Heart left ventricle (tissue), 13 donors: ENCODE measurements at regions not wholly inside any gene's neighbourhood (a gene's known extent, or its start where the extent isn't known, plus 50 kb on each side); places are given as distances from the start of the nearest gene placed in this dataset.

Experiments
- POLR2A ChIP-seq, 2 donors: fragments of 450-650 bp; IDR thresholded peaks; one replicate each; pipeline ENCODE4 v1.6.1; 2017; ENCODE audit warnings: antibody characterized with exemption in 2 of 2, mild to moderate bottlenecking in 2 of 2, moderate library complexity in 2 of 2
- TF ChIP-seq, protein P1 (sequence below), 12 donors: fragments of 200-600 bp; sonication (generic) in 4 of 12; IDR thresholded peaks; one replicate each; pipeline versions ENCODE4 v1.5.0 to v1.8.0; 2018 to 2022; ENCODE audit warnings: antibody characterized with exemption in 12 of 12, mild to moderate bottlenecking in 5 of 12
- donor health status: ischemic (EF 13 %, LVEDD 7.1; RV severe dilation, severe dysfunction).
- donor health status: DM: no; HTN: yes; CAD: no.
- donor health status: DM: no; HTN: no; CAD: no.
- donor health status: ischemic (EF 25% LVEDD 6.9; RV normal size, moderate dysfunction).
- donor health status: ischemic (EF 25% LVEDD 5.7; RV mildly dilated, moderate dysfunction).
- donor health status: ischemic (EF 35%, LVEDD 5.7; RV mildly dilated, moderate dysfunction).
- donor health status: nonischemic (EF 11% LVEDD 7.7; RV severe dilation, severe dysfunction).
- donor health status: DM: yes; HTN: yes; CAD: no.
- donor health status: PGD.
- donor health status: ischemic (EF 29% LVEDD 5.4; RV normal size, mild dysfunction).
- donor health status: nonischemic (EF 23%, LVEDD 6.1; RV moderate dilation, normal function).

DNA sequence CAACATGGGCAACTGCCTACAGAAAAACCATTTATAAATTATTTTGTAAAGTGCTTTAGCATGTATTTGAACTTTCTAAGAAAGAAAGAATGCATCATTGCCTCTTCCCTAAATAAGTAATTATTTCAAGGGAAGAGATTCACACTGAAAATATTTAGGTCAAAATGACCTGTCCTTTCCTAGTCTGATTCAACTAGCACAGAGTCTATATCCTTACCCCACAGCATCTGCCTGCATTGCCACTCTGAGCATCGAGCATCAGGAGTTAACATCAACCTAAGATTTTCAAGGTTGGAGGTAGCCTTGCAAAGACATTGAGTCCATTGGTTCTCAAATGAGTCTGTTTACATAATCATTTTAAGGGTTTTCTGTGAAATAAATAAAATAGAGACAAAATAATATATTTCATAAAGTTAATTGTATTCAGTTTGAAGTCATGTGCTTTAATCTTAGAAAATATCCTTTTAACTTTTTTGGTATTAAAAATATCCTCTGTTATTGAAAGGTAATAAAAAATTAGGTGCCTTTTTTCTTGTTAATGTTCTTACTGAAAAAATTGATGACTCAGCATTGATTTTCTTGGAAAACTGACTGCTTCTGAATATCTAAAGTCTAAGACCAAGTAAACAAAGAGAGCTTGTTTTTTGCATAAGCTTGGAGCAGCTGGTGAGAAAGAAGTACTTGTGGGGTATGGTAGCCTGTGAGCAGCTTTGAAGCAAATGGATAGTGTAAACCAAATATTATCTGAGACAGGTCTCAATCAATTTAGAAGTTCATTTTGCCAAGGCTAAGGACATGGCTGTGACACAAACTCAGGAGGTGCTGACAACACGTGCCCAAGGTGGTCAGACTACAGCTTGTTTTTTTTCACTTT is 269.0 kb upstream of the CLEC14A start:
- TF ChIP-seq POLR2A (IDR thresholded peaks at IDR 0.05) = no peak
- TF ChIP-seq, protein P1, sequence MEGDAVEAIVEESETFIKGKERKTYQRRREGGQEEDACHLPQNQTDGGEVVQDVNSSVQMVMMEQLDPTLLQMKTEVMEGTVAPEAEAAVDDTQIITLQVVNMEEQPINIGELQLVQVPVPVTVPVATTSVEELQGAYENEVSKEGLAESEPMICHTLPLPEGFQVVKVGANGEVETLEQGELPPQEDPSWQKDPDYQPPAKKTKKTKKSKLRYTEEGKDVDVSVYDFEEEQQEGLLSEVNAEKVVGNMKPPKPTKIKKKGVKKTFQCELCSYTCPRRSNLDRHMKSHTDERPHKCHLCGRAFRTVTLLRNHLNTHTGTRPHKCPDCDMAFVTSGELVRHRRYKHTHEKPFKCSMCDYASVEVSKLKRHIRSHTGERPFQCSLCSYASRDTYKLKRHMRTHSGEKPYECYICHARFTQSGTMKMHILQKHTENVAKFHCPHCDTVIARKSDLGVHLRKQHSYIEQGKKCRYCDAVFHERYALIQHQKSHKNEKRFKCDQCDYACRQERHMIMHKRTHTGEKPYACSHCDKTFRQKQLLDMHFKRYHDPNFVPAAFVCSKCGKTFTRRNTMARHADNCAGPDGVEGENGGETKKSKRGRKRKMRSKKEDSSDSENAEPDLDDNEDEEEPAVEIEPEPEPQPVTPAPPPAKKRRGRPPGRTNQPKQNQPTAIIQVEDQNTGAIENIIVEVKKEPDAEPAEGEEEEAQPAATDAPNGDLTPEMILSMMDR (IDR thresholded peaks at IDR 0.05) = no peak
